Activated B cell treated with CpG ODN at 0.5 μM for 24 hours (primary cell): ENCODE measurements at regions not wholly inside any gene's neighbourhood (a gene's known extent, or its start where the extent isn't known, plus 50 kb on each side); places are given as distances from the start of the nearest gene placed in this dataset.

ENCODE experiments used
- ATAC-seq: fragments of 200-7000 bp; cut with Tn5 transposase; one replicate; pipeline ENCODE4 v1.10.0; 2021; ENCODE audit warnings: low read depth, mild to moderate bottlenecking, moderate library complexity
- CTCF ChIA-PET: fragments of 350-600 bp; sonication (Branson Sonifier 250); formaldehyde crosslinking; loops from one replicate; lab custom pipeline; 2021; ENCODE audit warnings: antibody characterized with exemption; lab: Charles Lee
- POLR2A ChIA-PET: fragments of 350-600 bp; sonication (Branson Sonifier 250); formaldehyde crosslinking; loops from one replicate; lab custom pipeline; 2021; ENCODE audit warnings: antibody characterized with exemption; lab: Charles Lee
- DNase-seq: peaks from one replicate; pipeline ENCODE4 v3.0.0; 2022
- H3K27ac Mint-ChIP-seq: one replicate; pipeline ENCODE4 v1.8.0; 2020; ENCODE audit warnings: mixed read lengths
- H3K27me3 Mint-ChIP-seq: one replicate; pipeline ENCODE4 v1.8.0; 2021; ENCODE audit warnings: mixed read lengths
- H3K36me3 Mint-ChIP-seq: one replicate; pipeline ENCODE4 v1.8.0; 2021; ENCODE audit warnings: low read depth, mixed read lengths
- H3K4me1 Mint-ChIP-seq: one replicate; pipeline ENCODE4 v1.8.0; 2021; ENCODE audit warnings: mixed read lengths
- H3K4me3 Mint-ChIP-seq: one replicate; pipeline ENCODE4 v1.8.0; 2020; ENCODE audit warnings: mild to moderate bottlenecking, mixed read lengths
- H3K9me3 Mint-ChIP-seq: one replicate; pipeline ENCODE4 v1.8.0; 2020; ENCODE audit warnings: mixed read lengths
- CTCF ChIP-seq: fragments of 200-600 bp; IDR thresholded peaks from one replicate; pipeline ENCODE4 v1.8.0; 2022; ENCODE audit warnings: antibody characterized with exemption, mild to moderate bottlenecking
- intact Hi-C: fragments of 100-400 bp; cut with micrococcal nuclease; formaldehyde crosslinking; loops from one replicate; pipeline ENCODE4 v1.15.1; 2024

GRCh38 chr2:48838029-48838428 is 82.5 kb upstream of the LHCGR start:
- Mint-ChIP-seq H3K9me3 (peaks cover 8% of the 10 kb centered on the region), H3K4me3 (no peak overlapping the region), H3K36me3 (no peaks in the 10 kb centered on the region), H3K27me3 (no peaks in the 10 kb centered on the region), H3K4me1 (no peaks in the 10 kb centered on the region), H3K27ac (no peak overlapping the region)
- no peak for DNase-seq
- TF ChIP-seq CTCF: no peak
- CTCF ChIA-PET: no interaction called here
- ATAC-seq: no peak
- POLR2A ChIA-PET: no interaction called here
- intact Hi-C loops: no loop called here

- intact Hi-C loops: no loop called here
Observed at GRCh38 chr2:48829569-48829968, 74.0 kb upstream of the LHCGR start.

GRCh38 chr2:48829036-48829435 is 73.5 kb upstream of the LHCGR start:
- intact Hi-C loops: no loop called here
- H3K4me1 Mint-ChIP-seq: no peaks in the 10 kb centered on the region
- H3K27me3 Mint-ChIP-seq: no peaks in the 10 kb centered on the region
- CTCF ChIA-PET: no interaction called here
- H3K9me3 Mint-ChIP-seq: peaks cover 3% of the 10 kb centered on the region
- POLR2A ChIA-PET: no interaction called here
- DNase-seq (no peak), ATAC-seq (no peak)
- no peak overlapping the region for H3K27ac Mint-ChIP-seq
- TF ChIP-seq CTCF: no peak
- no peak overlapping the region for H3K4me3 Mint-ChIP-seq
- no peaks in the 10 kb centered on the region for H3K36me3 Mint-ChIP-seq

More at GRCh38 chr2:48829569-48829968, 74.0 kb upstream of the LHCGR start:
- ChIA-PET POLR2A (no interaction called here), CTCF (no interaction called here)
- TF ChIP-seq CTCF: no peak
- ATAC-seq (no peak), DNase-seq (no peak)
- H3K9me3 Mint-ChIP-seq: peaks cover 6% of the 10 kb centered on the region
- H3K36me3 Mint-ChIP-seq: no peaks in the 10 kb centered on the region
- no peak overlapping the region for H3K4me3 Mint-ChIP-seq
- no peaks in the 10 kb centered on the region for H3K4me1 Mint-ChIP-seq
- H3K27ac Mint-ChIP-seq: no peak overlapping the region
- H3K27me3 Mint-ChIP-seq: no peaks in the 10 kb centered on the region

- ChIA-PET POLR2A (no interaction called here), CTCF (no interaction called here)
- ATAC-seq (no peak), DNase-seq (no peak)
- Mint-ChIP-seq H3K27ac (no peak overlapping the region), H3K9me3 (no peaks in the 10 kb centered on the region), H3K4me3 (no peak overlapping the region), H3K4me1 (no peaks in the 10 kb centered on the region), H3K27me3 (no peaks in the 10 kb centered on the region), H3K36me3 (no peaks in the 10 kb centered on the region)
- no peak for TF ChIP-seq CTCF
- intact Hi-C loops: no loop called here
Observed at GRCh38 chr2:48826986-48827385, 71.5 kb upstream of the LHCGR start.

- no peak for ATAC-seq
- CTCF ChIA-PET: no interaction called here
- no peak for TF ChIP-seq CTCF
- no peak overlapping the region for H3K4me3 Mint-ChIP-seq
- intact Hi-C loops: no loop called here
- H3K36me3 Mint-ChIP-seq: no peaks in the 10 kb centered on the region
- H3K27me3 Mint-ChIP-seq: peaks cover 3% of the 10 kb centered on the region
- no peaks in the 10 kb centered on the region for H3K4me1 Mint-ChIP-seq
- H3K9me3 Mint-ChIP-seq: no peaks in the 10 kb centered on the region
- POLR2A ChIA-PET: no interaction called here
- DNase-seq: no peak
- no peak overlapping the region for H3K27ac Mint-ChIP-seq
Observed at GRCh38 chr2:48824116-48824515, 68.6 kb upstream of the LHCGR start.
